HG02852 (cell line): ENCODE measurements at regions not wholly inside any gene's neighbourhood (a gene's known extent, or its start where the extent isn't known, plus 50 kb on each side); places are given as distances from the start of the nearest gene placed in this dataset.
"Not testable (repeated sequence)": the region's sequence is repeated elsewhere in the genome, so short reads cannot be mapped to it uniquely, and the experiment has no call there.

Source experiments
- ATAC-seq: cut with Tn5 transposase; IDR thresholded peaks from one replicate; pipeline ENCODE4 v1.9.1; 2021; ENCODE audit warnings: mild to moderate bottlenecking, moderate library complexity; ENCODE audit not compliant: unreplicated experiment

DNA sequence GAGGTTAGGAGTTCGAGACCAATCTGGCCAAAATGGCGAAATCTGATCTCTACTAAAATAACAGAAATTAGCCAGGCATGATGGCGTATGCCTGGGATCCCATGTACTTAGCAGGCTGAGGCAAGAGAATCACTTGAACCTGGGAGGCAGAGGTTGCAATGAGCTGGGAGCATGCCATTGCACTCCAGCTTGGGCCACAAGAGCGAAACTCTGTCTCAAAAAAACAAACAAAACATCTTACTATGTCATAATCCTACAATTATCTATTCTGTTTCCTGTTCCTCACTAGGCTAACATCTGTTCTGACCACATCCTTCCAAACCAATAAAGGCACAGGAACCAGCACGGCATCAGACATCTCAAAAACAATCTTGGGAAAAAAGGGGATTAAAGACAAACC lies 361.8 kb upstream of the UBE2E3 start:
- no peak for ATAC-seq

GRCh38 chr2:180614776-180615175 lies 365.6 kb upstream of the UBE2E3 start:
- no peak for ATAC-seq

GRCh38 chr2:180609626-180610340 lies 370.6 kb upstream of the UBE2E3 start:
- no peak for ATAC-seq

DNA sequence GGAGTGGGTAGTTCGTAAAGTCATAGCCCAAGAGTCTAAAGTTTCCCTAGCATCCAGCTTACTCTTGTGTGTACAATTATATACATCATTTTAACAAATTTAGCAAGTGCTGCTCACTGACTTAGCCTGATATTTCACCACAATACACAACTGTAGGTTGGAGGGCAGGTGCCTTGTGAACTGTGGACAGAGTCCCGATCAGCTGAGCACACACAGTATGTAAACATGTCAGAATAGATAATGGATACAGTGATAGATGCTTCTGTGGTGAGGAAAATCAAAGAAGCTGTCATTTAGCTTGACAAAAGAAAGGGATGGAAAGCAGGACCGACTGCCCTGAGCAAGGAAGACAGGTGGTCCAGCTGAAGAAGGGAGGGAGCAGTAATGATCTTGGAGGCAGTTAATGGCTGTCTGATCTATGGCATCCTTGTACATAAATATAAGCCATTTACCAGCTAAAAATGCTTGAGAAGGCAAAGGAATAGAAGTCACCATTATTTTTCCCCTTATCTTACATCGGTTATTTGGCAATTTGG lies 372.8 kb upstream of the UBE2E3 start:
- no peak for ATAC-seq

- ATAC-seq: peak; percentile 87
These were observed 376.3 kb upstream of the UBE2E3 start for GRCh38 chr2:180604077-180604476.

DNA sequence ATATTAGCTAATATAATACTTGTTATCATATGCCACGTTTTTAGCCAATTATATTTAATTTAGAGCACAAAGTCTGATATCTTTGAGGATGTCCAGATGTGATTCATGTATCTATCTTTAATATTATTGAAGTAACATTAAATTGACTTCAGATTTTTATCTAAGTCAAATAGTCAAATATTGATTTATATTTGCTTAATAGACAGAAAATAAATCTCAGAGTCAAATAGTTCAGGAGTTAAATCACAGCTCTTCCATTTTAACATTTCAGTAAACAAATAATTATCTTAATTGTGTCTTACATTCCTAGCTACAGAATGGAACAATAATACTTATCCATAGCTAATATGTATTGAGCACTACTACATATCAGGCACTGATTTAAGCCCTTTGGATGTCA lies 379.4 kb upstream of the UBE2E3 start:
- ATAC-seq: no peak

DNA sequence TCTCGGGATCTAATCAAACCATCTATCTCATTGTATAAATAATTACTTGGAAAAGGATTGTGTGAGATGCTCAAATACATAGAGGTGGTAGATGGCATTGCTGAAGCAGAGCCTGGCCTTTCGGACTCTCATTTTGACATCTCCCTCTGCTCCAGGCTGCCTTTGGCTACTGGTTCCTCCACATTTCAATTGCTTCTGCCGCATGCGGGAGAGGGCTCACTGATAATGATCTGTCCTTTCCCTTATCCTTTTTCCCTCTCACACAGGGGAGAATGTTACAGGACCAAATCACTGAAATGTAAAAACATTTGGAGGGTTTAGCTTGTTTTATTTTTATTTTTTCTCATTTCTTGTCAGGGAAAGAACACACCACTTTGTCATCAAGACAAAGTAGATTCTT lies 380.6 kb upstream of the UBE2E3 start:
- ATAC-seq: no peak

GRCh38 chr2:180597179-180597578 lies 383.2 kb upstream of the UBE2E3 start:
- no peak for ATAC-seq

- no peak for ATAC-seq
These were observed 384.0 kb upstream of the UBE2E3 start for GRCh38 chr2:180596453-180596852.

DNA sequence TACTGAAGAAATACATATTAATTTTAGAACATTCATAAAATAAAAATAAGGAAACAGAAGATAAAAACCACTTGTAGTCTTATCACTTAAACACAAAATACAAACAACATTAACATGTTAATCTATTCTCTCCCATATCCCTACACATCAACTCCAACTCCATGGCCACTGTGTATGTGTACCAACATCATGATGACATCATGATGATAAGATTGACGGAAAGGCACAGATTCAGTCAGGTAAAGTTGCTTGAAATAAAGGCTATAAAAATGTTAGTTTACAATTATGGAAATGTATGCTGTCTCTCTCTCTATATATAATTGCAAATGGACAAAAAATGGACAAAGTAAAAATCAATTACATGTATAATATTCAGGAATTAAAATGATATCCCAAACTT lies 388.5 kb upstream of the UBE2E3 start:
- ATAC-seq: no peak

- ATAC-seq: not testable (repeated sequence)
These were observed 389.2 kb upstream of the UBE2E3 start for GRCh38 chr2:180591093-180591781.

DNA sequence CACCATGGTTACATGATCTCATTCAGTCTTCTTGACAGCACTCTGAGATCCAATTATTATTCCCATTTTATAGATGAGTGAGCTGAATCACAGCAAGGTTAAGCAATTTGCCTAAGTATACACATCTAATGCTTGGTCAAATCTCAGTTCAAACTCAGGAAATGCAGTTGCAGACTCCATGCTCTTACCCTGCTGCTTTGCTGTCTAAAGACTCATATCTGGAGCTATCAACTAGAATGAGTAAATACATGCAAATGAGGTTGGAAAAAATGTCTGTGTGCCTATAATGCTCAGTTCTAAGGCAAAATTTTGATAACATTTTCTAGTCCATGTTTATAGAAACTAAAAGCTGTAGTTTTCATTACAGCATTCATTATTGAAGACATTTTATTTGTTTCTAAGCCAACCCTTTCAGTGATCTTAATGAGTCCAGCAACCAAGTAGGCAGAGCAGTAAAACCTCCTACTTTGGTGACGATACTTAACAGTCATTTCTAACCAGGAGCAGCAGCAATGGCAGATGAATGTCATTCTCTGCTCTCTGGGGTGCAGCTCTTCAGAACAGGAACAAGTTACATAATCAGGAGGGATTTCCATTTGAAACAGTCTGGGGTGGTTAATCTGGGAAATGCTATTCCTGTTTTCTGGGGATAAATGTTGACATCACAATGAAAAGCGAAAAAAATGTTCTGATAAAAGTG lies 396.8 kb upstream of the UBE2E3 start:
- ATAC-seq: no peak

GRCh38 chr2:180579388-180579787 lies 401.0 kb upstream of the UBE2E3 start:
- ATAC-seq: no peak

DNA sequence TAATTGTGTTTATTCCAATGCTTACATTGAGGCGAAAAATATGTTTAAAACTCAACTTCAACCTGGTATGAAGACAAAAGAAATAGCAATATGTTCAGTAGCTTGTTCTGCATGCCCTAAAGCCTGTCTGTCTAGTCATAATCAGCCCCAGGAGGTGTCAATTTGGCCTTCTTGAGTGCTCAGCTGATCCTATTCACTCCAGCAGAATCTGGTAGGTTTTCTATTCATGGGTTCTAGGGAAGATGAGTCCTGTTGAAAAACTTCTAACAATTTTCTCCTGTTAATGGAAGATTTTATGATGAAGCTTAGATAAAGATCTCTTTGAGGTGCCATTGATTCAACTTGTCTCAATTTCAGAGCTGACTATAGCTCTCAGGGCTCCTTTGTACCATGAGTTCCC lies 402.0 kb upstream of the UBE2E3 start:
- ATAC-seq: no peak

DNA sequence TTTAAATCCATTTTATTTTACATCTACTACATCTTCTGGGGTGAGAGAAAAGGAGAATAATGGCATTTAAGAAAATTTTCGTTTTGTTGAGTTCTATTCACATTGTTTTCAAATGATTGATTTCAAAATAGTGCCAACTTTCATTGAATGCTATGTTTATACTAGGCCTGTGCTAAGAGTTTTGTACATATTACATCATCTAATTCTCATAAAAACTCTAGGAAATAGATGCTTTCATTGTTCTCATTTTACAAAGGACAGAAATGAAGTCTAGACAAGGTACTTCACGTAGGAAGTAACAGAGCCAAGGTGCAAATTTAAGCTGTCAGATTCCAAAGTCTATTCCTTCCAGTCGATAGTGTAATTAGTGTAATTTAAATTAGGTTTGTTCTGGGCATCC lies 402.8 kb upstream of the UBE2E3 start:
- ATAC-seq: no peak

DNA sequence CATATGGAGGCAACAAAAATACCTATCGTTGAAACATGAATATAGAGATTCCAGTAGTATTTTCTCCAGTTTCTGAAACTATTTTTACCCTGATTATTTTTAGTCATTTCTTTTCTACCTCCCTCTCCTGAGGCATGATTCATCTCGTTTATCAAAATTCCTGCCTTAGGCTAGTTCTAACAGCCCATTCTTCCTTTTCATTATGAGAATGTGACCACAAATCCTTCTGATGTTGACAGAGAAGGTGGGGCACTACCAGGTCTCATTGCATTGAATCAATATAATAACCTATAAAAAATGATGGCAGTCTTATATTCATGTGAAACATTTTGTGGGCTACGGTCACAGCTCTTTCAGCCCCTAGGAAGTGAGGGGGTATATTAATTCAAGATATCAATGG lies 406.5 kb upstream of the UBE2E3 start:
- ATAC-seq: no peak

DNA sequence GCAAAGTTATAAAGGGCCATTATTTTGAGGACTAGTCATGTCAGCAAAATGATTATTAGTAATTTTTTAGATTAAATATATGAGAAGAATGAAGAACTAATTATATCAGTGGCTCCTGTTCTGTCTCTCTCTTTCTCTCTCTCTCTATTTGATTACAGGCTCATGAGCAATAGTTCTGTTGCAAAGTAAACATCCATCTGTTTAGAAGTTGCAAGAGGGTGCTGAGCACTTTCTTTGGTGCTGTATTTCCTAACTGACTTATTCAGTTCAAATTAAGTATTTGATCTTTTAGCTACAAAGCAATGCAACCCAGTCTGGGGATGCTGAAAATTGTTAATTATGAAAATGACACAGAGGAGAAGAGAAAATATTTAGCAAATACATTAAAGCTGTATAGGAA lies 408.1 kb upstream of the UBE2E3 start:
- ATAC-seq: no peak

- ATAC-seq: no peak
These were observed 408.8 kb upstream of the UBE2E3 start for GRCh38 chr2:180571559-180571958.

- ATAC-seq: no peak
These were observed 409.5 kb upstream of the UBE2E3 start for GRCh38 chr2:180570864-180571263.

DNA sequence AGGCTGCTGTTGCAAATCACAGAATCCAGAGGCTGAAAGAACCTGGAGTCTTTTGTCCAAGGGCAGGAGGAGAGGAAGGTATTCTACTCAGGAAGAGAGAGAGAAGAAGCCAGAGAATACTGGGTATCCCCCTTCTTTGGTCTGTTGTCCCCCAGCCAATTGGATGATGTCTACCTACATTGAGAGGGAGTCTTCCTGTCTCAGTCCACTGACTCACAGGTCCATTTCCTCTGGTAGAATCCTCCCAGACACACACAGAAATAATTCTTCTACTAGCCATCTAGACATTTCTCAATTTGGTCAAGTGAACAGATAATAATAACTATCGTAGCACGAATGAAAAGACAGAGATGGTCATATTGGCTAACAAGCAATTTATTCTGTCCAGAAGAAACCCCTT lies 416.4 kb upstream of the UBE2E3 start:
- ATAC-seq: no peak

- ATAC-seq: no peak
These were observed 418.0 kb upstream of the UBE2E3 start for GRCh38 chr2:180562378-180562777.

GRCh38 chr2:180559771-180560170 lies 420.6 kb upstream of the UBE2E3 start:
- no peak for ATAC-seq
